Ovary (tissue), 3 donors: ENCODE measurements at regions not wholly inside any gene's neighbourhood (a gene's known extent, or its start where the extent isn't known, plus 50 kb on each side); places are given as distances from the start of the nearest gene placed in this dataset.

Source experiments
- CTCF ChIP-seq, 3 donors: fragments of 450-650 bp in 2 of 3; fragments of 200-600 bp in 1 of 3; IDR thresholded peaks; one replicate each; pipeline versions ENCODE4 v1.5.1 to v1.8.0; 2016 to 2022; ENCODE audit warnings: antibody characterized with exemption in 3 of 3, mild to moderate bottlenecking in 1 of 3
- EP300 ChIP-seq: sonication (generic); formaldehyde crosslinking; IDR thresholded peaks from one replicate; pipeline ENCODE4 v1.6.1; 2017; ENCODE audit warnings: antibody characterized with exemption
- POLR2A ChIP-seq: fragments of 450-650 bp; IDR thresholded peaks from one replicate; pipeline ENCODE4 v1.6.1; 2017; ENCODE audit warnings: antibody characterized with exemption, mild to moderate bottlenecking, moderate library complexity
- donor health status: DM: no; HTN: no; CAD: no.

- no peak for TF ChIP-seq CTCF (IDR thresholded peaks at IDR 0.05)
- no peak for TF ChIP-seq POLR2A
- no peak for TF ChIP-seq EP300
These were observed 242.9 kb downstream of the WNT5A start for GRCh38 chr3:55244247-55244646.
